OCI-LY1 (cell line): ENCODE measurements at regions not wholly inside any gene's neighbourhood (a gene's known extent, or its start where the extent isn't known, plus 50 kb on each side); places are given as distances from the start of the nearest gene placed in this dataset.

Experiments used
- H2AFZ ChIP-seq: fragments of 200-600 bp; sonication (generic), shearing (Covaris generic); 2 replicates; pipeline ENCODE4 v1.6.0; 2014; ENCODE audit warnings: antibody characterized with exemption, mild to moderate bottlenecking, low read length
- H3F3A ChIP-seq: fragments of 200-600 bp; sonication (generic), shearing (Covaris generic); 2 replicates; pipeline ENCODE4 v1.6.0; 2014; ENCODE audit warnings: mild to moderate bottlenecking, antibody characterized with exemption, low read length, moderate library complexity; ENCODE audit not compliant: insufficient read depth
- H3K27ac ChIP-seq: fragments of 200-600 bp; sonication (generic); 2 replicates; pipeline ENCODE4 v1.5.1; 2014; ENCODE audit warnings: low read length, mixed run types, mild to moderate bottlenecking, low read depth; ENCODE audit not compliant: poor library complexity, severe bottlenecking
- H3K27me3 ChIP-seq: fragments of 200-600 bp; sonication (generic); 2 replicates; pipeline ENCODE4 v1.6.0; 2014; ENCODE audit warnings: antibody characterized with exemption, mild to moderate bottlenecking, low read length, moderate library complexity; ENCODE audit not compliant: insufficient read depth
- H3K36me3 ChIP-seq: fragments of 200-600 bp; sonication (generic); 2 replicates; pipeline ENCODE4 v1.6.1; 2014; ENCODE audit warnings: mild to moderate bottlenecking, antibody characterized with exemption, low read length, moderate library complexity, mixed read lengths; ENCODE audit not compliant: insufficient read depth
- H3K4me1 ChIP-seq: fragments of 200-600 bp; sonication (generic); 2 replicates; pipeline ENCODE4 v1.5.1; 2014; ENCODE audit warnings: mild to moderate bottlenecking, low read length, moderate library complexity; ENCODE audit not compliant: insufficient read depth, severe bottlenecking
- H3K4me2 ChIP-seq: fragments of 200-600 bp; sonication (generic), shearing (Covaris generic); 2 replicates; pipeline ENCODE4 v1.6.1; 2014; ENCODE audit warnings: low read length
- H3K4me3 ChIP-seq: fragments of 200-600 bp; sonication (generic); 2 replicates; pipeline ENCODE4 v1.5.1; 2014; ENCODE audit warnings: low read length, low read depth, mild to moderate bottlenecking, mixed read lengths; ENCODE audit not compliant: poor library complexity, severe bottlenecking
- H3K79me2 ChIP-seq: fragments of 200-600 bp; shearing (Covaris generic); 2 replicates; pipeline ENCODE4 v1.6.1; 2016; ENCODE audit warnings: mixed run types, low read length, mixed read lengths; ENCODE audit not compliant: insufficient read depth
- H3K9ac ChIP-seq: fragments of 200-600 bp; sonication (generic), shearing (Covaris generic); 2 replicates; pipeline ENCODE4 v1.6.1; 2014; ENCODE audit warnings: mild to moderate bottlenecking, low read length, mixed read lengths
- H3K9me2 ChIP-seq: fragments of 200-600 bp; sonication (generic), shearing (Covaris generic); 2 replicates; pipeline ENCODE4 v1.6.1; 2014; ENCODE audit warnings: low read depth, mild to moderate bottlenecking, low read length, mixed read lengths
- H3K9me3 ChIP-seq: fragments of 200-600 bp; shearing (Covaris generic); 2 replicates; pipeline ENCODE4 v1.6.1; 2014; ENCODE audit warnings: low read length, mixed read lengths
- H4K20me1 ChIP-seq: fragments of 200-600 bp; sonication (generic), shearing (Covaris generic); 2 replicates; pipeline ENCODE4 v1.6.0; 2016; ENCODE audit warnings: mild to moderate bottlenecking, low read length; ENCODE audit not compliant: insufficient read depth
- CTCF ChIP-seq: fragments of 200-600 bp; sonication (generic), shearing (Covaris generic); IDR thresholded peaks from 2 replicates; pipeline ENCODE4 v1.5.1; 2017; ENCODE audit warnings: mild to moderate bottlenecking, antibody characterized with exemption, low read length, moderate library complexity, mixed read lengths
- EZH2 ChIP-seq: fragments of 200-600 bp; sonication (generic), shearing (Covaris generic); IDR thresholded peaks from 2 replicates; pipeline ENCODE4 v1.8.0; 2017; ENCODE audit warnings: borderline replicate concordance, mixed run types, mild to moderate bottlenecking, antibody characterized with exemption, low read length, moderate library complexity, mixed read lengths

GRCh38 chr13:29922281-29922821 is 71.9 kb upstream of the UBL3 start:
- Histone ChIP-seq H3K27ac (no peak overlapping the region), H3K36me3 (no peaks in the 10 kb centered on the region), H3K4me3 (no peak overlapping the region), H4K20me1 (no peaks in the 10 kb centered on the region), H3F3A (no peaks in the 10 kb centered on the region), H3K9ac (no peak overlapping the region), H3K4me2 (no peak overlapping the region), H3K9me2 (no peaks in the 10 kb centered on the region), H3K9me3 (no peaks in the 10 kb centered on the region), H2AFZ (no peak overlapping the region), H3K4me1 (no peaks in the 10 kb centered on the region), H3K79me2 (no peaks in the 10 kb centered on the region), H3K27me3 (no peaks in the 10 kb centered on the region)
- TF ChIP-seq EZH2 (no peak), CTCF (no peak)

DNA sequence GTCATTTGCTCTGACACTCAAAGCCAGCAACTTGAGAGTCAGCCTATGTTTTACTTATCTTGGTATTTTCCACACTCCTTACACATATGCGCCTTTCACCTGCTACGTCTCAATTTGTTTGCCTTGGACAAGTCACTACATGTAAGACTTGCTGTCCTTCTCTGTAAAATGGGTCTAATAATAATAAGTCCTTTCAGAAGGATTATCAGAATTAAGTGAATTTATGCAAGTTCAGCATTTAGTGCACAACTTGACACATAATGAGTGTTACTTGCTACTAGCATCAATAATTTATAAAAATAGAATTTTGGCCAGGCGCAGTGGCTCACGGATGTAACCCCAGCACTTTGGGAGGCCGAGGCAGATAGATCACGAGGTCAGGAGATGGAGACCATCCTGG is 71.1 kb upstream of the UBL3 start:
- H3K36me3 ChIP-seq: no peaks in the 10 kb centered on the region
- no peaks in the 10 kb centered on the region for H3K9me2 ChIP-seq
- H3K9ac ChIP-seq: no peak overlapping the region
- H4K20me1 ChIP-seq: no peaks in the 10 kb centered on the region
- no peaks in the 10 kb centered on the region for H3K9me3 ChIP-seq
- H3K4me3 ChIP-seq: no peak overlapping the region
- no peak overlapping the region for H3K27ac ChIP-seq
- no peak overlapping the region for H3K4me2 ChIP-seq
- H3F3A ChIP-seq: no peaks in the 10 kb centered on the region
- no peaks in the 10 kb centered on the region for H3K4me1 ChIP-seq
- no peak overlapping the region for H2AFZ ChIP-seq
- no peak for TF ChIP-seq CTCF
- no peak for TF ChIP-seq EZH2
- no peaks in the 10 kb centered on the region for H3K27me3 ChIP-seq
- H3K79me2 ChIP-seq: no peaks in the 10 kb centered on the region

DNA sequence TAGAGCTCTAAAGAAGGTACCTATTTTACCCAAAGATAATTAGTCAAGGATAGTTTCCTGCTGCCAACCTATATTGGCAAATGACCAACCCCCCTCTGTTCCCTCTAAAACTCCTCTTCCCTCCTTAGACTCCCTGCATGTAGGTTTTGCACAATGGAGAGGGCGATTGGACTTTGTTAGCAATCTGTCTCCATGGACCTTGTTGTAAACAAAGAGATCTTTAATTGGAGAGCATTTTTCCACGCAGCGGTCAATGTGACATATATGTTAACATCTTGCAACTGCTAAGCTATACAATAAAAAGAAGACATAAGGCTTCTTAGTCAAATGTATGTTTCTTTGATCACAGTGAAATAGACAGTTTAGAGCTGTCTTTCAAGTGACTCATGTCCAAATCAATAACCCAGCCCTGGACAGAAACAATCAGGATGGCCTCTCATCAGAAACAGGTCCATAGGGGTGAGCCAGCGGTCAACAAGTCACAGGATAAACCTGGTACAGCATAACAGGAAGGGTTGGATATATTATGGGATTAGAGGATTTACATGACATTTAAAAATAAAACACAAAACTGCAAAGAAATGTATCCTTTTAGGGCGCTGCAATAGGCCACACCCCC is 69.7 kb upstream of the UBL3 start:
- no peak overlapping the region for H3K27ac ChIP-seq
- no peak overlapping the region for H3K4me2 ChIP-seq
- TF ChIP-seq CTCF: no peak
- TF ChIP-seq EZH2: no peak
- H3K4me1 ChIP-seq: no peaks in the 10 kb centered on the region
- H3K9me2 ChIP-seq: no peaks in the 10 kb centered on the region
- H2AFZ ChIP-seq: no peak overlapping the region
- no peak overlapping the region for H3K9ac ChIP-seq
- H3K79me2 ChIP-seq: no peaks in the 10 kb centered on the region
- no peaks in the 10 kb centered on the region for H3K27me3 ChIP-seq
- no peaks in the 10 kb centered on the region for H3K36me3 ChIP-seq
- H4K20me1 ChIP-seq: no peaks in the 10 kb centered on the region
- H3F3A ChIP-seq: no peaks in the 10 kb centered on the region
- H3K4me3 ChIP-seq: no peak overlapping the region
- H3K9me3 ChIP-seq: no peaks in the 10 kb centered on the region
